SKM-1 (cell line): ENCODE measurements at regions not wholly inside any gene's neighbourhood (a gene's known extent, or its start where the extent isn't known, plus 50 kb on each side); places are given as distances from the start of the nearest gene placed in this dataset.

Experiments
- DNase-seq: peaks from one replicate; lab custom pipeline; 2025; ENCODE audit not compliant: unreplicated experiment; lab: John Stamatoyannopoulos, UW

DNA sequence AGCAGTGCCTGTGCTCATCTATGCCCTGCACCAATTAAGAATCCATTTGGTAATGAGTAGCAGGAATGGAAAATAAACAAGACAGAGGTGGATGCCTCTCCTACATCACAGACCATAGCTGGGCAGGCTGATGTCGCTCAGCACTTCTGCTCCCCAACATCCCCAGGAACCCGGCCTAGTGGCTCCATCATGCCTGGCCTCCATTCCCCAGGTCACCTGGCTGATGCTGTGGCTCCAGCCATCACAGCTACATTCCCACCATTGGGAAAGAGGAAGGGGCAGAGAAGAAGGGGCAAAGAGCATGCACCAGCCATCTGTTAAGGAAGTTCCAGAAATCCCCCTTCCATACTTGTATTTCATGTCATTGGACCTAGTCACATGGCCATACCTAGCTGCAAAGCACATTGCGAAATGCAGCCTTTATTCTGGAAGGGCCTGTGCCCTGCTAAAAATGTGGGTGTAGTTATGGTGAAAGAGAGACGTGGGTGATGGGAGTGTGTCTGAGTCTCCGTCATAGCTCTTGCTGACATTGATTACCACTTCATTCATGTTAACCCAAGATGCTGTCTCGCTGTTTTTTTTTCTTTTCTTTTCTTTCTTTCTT lies 86.1 kb upstream of the ADAMTS2 start:
- no peak for DNase-seq

DNA sequence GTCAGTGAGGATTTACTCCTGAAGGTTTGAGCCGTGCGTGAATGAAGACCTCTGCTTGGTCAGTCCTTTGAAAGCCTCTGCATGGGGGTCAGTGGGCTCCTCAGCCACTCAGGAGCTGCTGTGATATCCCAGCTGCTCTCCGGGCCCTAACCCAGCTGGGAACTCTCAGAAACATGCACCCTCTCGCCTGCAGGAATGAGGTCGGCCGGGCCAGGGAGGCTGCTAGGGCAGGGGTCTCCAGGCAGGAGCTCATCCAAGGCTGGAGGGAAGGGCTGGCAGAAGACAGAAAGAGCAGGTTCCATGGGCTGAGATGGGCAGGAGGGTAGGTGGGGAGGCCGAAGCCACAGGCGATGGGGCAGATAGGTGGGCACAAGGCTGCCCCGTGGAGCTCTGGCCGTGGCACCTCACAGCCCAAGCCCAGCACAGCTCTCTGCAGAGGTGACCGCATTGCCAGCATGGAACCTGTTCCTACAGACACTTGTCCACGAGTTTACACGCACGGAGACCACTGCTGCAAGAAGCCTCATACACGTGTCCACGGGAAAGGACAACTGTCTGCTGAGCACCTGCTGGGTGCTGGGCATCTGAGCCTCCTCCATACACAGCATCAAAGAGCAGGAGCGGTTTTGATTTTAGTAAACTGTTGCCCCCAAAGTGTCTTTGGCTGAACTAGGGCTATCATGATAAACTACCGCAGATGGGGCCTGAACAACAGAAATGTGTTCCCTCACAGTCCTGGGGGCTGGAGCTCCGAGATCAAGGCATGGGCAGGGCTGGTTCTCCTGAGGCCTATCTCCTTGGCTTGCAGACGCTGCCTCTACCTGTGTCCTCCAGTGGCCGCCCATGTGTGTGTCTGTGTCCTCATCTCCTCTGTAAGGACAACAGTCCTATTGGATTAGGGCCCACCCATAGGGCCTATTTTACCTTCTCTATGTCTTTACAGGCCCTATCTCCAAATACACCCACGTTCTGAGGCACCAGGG lies 85.2 kb upstream of the ADAMTS2 start:
- DNase-seq: no peak

DNA sequence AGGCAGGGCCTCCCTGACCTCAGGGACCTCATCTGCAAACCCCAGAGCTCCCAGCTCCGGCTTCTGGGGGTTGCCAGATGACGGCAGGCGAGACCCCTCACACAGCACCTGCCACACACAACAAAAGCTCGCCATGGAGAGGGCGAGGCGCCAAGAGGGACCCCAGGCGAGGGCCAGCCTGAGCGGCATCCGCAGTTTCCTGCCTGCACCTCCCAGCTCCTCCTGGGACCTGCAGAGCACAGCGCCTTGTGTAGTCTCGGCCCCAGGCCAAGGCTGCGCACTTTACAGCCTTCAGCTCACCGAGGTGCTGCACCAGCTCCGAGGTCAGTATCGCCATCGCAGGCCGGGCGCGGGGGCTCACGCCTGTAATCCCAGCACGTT lies 82.4 kb upstream of the ADAMTS2 start:
- DNase-seq: no peak

DNA sequence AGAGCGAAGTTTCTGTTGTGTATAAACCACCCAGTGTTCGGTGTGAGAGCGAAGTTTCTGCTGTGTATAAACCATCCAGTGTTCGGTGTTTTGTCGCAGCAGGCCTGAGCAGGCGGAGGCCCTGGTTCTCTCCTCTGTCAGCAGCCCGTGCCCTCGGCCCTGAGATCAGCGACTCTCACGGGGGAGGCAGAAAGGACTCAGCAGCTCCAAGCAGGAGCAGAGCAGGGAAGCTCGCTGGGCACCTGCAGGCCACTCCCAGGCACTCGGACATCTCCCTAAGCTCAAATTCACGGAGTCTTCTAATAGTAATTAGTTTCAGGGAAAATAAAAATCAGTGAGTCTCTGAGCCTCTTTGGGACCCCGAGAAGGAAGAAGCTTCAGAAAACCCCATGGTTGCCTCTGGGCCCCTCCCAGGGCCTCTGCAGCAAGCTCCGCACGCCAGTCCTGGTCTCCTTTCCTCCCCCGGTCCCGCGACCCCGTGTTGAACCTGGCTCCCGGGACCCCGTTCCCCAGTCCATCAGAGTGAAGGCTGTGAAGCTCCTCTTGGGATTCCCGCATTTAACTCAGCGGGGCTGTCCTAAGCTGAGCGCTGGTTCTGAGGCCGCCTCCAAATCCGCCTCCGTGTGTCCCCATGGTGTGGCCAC lies 81.9 kb upstream of the ADAMTS2 start:
- no peak for DNase-seq

DNA sequence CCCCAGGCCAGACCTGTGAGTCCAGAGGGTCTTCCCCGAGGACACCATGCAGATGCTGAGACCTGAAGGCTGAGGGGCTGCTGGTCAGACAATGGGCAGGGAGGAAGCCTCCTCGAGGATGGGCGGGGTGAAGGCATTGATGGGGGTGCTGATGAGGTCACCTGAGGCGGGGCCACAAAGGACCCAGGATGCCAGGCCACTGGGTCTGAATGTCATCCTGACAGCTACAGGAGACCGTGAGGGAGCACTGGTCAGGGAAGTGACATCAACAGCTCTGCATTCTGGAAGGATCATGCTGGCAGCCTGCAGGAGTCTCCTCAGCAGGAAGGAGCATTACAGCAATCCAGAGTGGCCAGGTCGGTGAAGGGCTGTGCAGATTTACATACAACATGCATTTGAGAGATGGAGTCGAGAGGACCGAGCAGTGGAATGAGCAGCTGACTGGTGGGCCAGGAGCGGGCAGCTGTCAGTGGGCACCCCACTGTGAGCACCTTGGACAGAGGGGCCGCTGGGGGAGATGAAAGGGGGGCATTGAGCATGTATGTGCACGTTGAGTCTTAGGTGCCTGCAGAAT lies 77.7 kb upstream of the ADAMTS2 start:
- DNase-seq: no peak

DNA sequence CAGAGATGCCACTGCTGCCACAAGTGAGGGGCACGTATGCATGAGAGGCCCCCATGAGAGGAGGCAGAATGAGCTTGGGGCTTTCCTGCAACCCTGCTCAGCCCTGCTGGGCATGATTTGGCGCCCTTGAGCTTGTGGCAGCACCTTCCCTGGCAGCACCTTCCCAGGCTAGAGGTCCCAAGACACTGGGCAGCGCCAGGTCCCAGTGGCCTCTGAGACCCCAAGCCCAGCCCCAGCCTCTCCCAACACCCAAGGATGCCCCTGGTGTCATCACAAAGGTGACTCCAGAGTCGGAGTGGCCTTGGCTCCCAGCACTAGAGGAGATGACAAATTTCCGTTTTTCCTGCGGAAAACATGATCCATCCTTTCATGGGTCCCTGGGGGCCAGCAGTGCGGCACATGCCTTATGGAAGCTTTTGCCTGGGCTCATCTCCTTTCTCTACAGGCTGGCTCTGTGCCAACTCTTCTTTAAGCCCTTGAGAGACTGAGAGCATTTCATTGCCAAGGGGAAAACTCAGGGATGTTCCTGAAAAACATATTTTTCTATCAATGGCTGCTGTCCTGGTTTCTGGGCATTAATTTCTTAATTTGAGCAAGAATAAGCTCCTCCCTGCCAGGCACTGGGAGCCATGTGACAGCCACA lies 77.1 kb upstream of the ADAMTS2 start:
- no peak for DNase-seq

DNA sequence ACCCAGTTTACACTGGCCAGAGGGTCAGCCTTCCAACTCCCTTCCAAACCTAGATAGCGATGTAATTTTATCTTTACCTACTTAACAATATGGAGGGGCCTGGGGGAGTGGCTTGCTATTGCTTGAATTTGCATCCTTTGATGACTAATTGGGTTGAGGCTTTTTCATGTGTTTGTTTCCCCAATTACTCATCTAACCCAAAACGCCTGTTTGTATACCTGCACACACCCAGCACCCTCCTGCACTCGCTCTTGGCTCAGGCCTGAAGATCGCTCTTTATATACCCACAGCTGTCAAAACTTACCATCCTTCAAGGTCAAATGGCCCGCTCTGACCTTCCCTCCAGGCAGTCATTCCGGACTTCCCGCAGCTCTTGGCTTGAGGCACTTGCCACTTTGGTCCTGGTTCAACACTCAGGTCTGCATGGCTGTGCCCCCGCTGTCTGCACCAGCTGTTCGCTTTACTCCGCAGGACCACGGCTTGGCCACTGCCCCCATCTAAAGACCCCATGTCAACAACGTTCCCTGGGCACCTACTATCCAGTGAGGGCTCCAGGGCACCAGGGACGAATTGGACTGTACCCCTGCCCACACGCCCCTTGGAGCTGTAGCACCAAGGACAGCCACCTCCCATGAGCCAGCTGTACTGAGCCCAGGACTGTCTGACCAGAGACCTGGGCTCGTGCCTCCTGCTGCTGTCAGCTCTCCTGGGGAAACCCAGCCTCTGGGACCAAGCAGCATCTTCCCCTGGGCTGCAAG lies 76.1 kb upstream of the ADAMTS2 start:
- DNase-seq: no peak

DNA sequence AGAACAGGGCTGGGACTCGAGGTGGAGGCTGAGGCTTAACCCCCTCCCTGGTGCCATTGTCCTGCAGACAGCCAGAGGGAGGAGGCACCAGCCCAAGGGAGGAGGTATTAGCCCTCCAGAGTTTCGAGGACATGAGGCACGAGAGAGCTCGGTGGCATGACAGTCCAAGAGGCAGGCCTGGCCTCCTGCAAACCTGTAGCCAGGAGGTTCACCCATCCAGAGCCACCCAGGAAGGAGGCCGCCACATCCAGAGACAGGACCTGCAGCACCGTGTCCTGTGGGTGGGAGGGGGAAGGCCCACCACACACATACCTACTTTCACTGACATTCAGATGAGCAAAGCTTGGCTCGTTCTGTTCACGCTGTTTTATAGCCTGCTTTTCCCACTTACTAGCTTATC lies 75.2 kb upstream of the ADAMTS2 start:
- no peak for DNase-seq

DNA sequence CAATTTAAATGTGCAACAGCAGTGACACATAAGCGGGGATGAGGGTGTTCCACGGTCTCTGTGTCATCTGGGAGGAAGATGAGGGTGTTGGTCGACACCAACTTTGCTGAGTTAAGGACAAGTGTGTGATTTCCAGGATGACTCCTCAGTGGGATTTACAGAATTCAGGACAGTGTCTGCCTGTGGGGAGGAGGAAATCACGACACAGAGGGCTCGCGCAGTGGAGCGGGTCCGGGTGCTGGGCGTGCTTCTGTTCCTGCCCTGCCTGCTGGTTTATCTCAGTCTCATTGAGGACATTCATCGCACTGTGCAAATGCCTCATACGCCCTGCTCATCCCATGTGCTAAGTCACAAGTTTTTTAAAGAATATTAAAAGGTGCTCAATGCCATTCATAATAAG lies 73.7 kb upstream of the ADAMTS2 start:
- DNase-seq: no peak

DNA sequence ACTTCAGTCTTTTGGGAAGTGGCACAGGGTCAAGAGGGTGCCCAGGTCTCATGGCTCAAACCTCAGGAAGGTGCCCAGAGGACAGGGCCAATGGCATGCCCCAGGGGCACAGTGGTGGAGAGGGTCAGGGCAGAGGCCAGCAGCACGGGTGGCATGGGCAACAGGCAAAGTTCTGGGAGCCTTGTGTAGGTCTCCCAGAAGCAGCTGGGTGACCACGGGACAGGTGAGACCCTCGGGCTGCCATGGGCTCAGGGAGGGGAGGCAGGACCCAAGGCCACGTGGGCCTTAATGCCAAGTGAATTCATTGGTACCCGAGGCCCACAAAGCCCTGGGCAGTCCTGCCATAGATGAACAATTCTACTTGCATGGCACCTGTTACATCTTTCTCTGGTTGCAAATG lies 72.4 kb upstream of the ADAMTS2 start:
- no peak for DNase-seq

DNA sequence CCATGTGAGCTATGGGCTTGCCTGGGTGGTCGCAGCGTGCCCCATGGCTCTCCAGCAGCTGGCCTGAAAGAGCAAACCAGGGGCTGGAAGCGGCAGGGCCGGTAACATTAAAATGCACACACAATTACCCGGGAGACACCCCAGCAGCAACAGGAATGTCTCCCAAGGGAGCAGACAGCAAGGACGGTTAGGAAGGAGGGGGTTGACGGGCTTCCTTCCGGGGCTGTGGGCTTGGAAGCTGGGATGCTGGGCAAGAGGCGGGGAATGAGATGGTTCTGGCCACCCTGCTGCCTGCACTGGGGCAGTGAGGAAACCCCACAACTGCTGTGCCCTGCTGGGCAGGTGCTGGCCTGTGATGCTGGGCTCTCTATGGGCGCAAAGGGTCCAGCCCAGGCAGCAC lies 71.8 kb upstream of the ADAMTS2 start:
- DNase-seq: no peak

DNA sequence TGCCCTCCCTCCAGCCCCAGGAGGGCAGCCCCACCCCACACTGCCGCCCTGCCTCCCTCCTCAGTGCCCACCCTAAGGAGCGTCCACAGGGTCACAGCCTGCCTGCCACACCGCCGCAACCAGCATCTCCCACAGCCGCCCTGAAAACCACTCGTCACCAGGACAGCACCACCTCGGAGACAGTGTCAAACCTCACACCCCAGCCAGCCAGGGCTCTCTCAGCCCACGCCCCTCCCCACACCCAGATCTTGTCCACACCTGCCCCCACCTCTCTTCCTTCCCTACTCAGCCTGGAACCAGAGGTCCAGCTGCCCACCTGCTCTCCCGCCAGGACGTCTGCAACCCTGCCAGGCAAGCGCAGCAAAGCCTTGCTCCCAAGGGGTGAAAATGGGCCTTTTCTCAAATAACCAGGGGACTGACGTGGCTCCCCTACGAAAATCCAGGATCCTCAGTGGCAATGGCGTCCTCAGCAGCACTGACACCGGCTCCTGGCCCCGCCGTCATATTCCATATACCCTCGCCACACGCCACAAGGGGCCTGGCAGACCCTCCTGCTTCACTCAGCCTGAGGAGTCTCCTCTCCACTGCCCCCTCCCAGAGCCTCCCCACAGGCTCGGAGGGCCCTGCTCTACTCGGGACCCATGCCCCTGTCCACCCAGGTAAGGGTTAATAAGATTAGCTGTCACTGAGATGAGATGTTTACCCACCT lies 71.0 kb upstream of the ADAMTS2 start:
- no peak for DNase-seq

DNA sequence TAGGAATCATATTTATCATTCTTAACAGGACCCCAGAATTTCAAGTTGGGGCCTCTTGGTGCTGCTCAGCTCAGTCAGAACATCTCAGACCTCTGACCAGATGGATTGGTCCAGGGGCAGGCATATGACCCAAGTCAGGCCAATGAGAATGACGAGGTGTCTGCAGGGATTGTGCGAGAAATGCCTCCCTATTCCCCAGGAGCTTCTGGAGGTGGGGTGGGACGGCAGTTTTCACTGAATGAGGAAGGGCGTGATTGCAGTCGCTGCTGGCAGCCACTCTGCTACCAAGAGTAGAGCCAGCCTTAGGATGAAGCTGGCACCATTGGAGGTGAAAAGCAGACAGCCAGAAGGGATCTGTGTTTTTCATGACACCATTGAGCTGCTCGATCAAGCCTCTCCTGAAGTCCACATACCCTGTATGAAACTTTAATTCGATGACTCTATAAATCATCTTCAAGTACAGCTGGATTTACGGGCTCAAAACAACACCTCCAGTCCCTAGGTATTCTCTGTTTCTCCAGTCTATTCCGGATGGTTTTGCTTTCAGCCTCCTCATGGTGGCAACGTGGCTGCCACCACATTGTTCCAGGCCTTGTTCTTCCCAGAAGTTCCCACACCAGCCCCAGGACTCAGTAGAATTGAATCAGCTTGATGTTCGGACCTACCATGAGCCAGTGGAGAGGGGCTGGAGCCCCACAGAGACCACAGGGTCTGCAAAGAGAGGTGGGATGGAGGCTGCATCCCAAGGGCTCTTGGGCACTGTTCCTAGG lies 70.2 kb upstream of the ADAMTS2 start:
- DNase-seq: no peak

DNA sequence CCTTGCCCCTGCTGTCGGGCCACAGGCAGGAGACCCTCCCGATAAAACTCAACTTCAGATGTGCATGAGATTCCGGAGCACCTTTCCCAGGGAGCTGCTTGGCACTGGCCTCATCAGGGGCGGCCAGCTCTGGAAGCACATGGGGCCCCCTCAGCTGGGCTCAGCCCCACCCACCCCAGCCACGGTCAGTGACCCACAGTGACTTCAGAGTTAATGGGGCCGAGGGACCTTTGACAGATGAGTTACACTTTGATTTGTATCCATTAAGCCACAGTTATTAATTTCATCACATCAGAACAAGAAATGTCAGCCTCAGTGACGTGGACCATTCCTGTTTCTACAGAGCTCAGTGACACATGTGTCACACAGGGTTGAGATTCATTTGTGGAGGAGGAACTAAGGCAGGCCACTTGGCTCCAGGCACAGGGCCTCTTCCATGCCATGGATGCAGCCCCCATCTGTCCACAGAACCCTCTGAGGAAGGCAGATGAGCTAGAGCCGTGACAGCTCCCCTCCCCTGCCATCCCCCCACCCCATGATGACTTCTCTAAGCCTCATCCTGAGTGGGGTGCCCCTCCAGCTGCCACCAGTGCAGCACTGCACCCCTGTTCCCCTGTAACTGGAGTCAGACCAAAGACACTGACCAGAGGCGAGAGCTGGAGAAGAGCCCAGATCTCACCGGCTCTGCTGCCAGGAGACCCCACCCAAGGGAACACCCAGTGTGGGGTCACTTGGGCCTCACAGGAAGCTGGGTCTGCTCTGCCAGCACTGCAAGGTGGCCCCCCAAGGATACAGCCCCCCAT lies 69.4 kb upstream of the ADAMTS2 start:
- no peak for DNase-seq

DNA sequence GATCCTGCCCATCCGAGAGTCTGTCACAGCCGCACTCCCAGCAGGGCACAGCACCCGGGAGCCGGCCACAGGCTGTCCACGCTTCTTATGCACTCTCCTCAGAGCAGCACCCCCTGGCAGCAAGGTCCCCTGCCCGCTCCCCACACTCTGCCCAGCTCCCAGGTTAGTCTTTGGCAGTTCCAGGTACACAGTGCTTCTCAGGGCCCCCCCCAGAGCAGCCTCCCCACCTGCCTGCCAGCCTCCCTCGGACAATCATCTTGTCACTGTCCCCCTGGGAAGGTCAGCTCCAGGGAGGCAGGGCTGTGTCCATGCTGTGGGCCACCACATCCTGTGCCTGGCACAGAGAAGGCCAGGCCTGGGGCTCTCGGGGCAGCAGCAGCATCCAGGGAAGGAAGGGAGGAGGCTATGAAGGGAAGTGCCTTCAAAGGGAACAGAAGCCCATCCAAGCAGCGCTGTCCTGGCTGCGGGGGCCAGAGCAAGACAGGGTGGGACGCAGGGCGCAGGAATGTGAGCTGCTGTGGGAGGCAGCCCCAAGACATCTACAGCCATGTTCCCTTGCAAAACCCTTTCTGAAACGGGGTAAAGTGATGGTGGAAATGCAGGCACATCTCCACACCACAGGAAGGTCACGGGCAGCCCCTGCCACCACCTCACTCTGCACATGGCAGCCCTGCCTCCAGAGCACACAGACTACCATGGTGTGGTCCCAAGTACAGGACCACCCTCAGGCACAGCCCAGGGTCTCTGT lies 68.6 kb upstream of the ADAMTS2 start:
- no peak for DNase-seq

DNA sequence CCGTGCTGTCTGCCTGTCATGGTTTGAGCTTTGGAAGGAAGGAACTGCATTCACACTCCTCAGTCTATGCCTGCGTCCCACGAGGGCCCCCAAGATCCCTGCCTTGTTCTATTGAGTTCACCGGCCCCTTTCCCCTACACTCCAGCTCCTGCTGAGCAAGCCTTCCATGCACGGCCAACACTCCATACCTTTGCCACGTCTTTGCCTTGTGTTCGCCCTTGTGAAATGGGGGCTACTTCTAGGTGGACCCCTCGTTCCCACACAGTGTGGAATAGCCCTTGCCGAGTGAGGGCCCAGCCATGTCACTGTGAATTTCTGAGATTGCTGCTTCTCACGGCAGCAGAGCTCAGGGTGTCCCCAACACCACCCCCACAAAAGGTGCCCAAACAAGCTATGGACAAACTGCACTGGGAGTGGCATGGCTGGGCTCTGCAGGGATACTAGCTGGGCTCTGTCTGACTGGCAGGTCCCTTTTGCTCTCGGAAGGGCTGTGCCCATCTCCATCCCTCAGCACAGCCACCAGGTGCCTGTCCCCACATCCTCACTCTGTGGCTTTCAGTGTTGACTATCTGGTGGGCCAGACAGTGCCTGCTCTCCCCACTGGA lies 67.9 kb upstream of the ADAMTS2 start:
- DNase-seq: no peak

DNA sequence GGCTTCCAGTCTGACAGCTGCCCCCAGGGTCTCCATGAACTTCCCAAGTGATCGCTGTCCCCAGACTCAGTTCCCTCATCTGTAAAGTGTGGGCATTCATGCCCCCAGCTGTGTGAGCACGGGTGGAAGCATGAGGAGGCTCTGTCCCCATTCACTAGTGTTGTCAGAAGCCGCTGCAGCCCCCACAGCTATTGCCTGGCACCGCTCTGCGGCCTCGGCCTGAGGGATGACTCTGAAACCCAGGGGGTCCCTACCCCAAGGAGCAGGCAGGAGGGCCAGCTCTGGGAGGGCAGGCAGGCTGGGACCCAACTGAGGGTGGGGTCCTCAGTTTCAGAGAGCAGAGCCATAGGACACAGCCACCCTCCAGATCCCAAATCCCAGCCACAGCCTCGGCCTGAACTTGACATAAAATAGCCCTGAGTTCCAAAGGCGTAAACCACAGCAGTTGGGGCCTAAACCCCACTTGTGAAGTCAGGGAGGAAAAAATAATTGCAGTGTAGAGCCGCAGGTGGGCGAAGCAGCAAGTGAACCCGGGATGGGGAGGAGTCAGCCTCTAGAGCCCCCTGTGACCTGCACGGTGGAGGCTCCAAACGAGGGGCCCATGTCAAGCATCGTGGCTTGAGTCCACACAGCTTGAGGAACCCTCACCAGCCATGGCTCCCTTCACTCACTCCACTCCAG lies 66.0 kb upstream of the ADAMTS2 start:
- DNase-seq: no peak
